Colonic mucosa (tissue), 4 donors: ENCODE measurements at regions not wholly inside any gene's neighbourhood (a gene's known extent, or its start where the extent isn't known, plus 50 kb on each side); places are given as distances from the start of the nearest gene placed in this dataset.
"Not testable (repeated sequence)": the region's sequence is repeated elsewhere in the genome, so short reads cannot be mapped to it uniquely, and the experiment has no call there.

ENCODE experiments used
- DNase-seq: peaks from one replicate; pipeline ENCODE4 v3.0.0-alpha.2; 2020
- H3K27ac ChIP-seq: fragments of 200-600 bp; one replicate; pipeline ENCODE4 v1.8.0; 2021
- H3K27me3 ChIP-seq: fragments of 200-600 bp; one replicate; pipeline ENCODE4 v1.8.0; 2021
- H3K36me3 ChIP-seq: fragments of 200-600 bp; one replicate; pipeline ENCODE4 v1.8.0; 2021
- H3K4me1 ChIP-seq: fragments of 200-600 bp; one replicate; pipeline ENCODE4 v1.8.0; 2021; ENCODE audit warnings: mild to moderate bottlenecking
- H3K4me3 ChIP-seq: fragments of 200-600 bp; one replicate; pipeline ENCODE4 v1.8.0; 2021
- H3K9ac ChIP-seq, 2 donors: one replicate each; pipeline ENCODE4 v1.7.0; 2013; ENCODE audit warnings: control low read depth in 2 of 2, low read depth in 2 of 2, low read length in 2 of 2
- H3K9me3 ChIP-seq: fragments of 200-600 bp; one replicate; pipeline ENCODE4 v1.8.0; 2021
- intact Hi-C: fragments of 100-400 bp; cut with DNase I; formaldehyde crosslinking; loops from one replicate; pipeline ENCODE4 v1.14.1; 2022
- TF ChIP-seq, protein P1 (sequence below): fragments of 200-600 bp; IDR thresholded peaks from one replicate; pipeline ENCODE4 v1.8.0; 2022; ENCODE audit warnings: antibody characterized with exemption, mild to moderate bottlenecking
- donor health status: healthy.
- donor health status: DM: no; HTN: no; CAD: no.
- donor health status: DM: no; HTN: no; CAD: no.

DNA sequence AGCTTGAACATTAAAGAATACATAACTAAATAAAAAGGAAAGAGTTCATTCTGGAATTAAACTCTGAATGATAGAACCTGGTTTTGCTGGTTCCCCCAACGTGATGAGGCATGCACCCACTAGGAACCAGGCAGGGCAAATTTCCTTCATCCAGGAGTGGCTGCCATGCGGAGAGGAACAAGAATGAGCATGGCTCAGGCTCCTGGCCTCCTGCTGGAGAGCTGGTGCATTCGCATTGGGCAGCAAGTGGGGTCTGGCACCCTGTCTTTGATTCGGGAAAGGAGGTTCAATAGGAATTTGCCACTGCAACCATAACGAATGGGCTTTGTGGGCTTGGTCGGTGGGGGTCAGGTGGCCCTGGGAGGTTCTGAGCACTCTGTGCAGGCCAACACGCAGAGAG is 169.8 kb upstream of the TENM4 start:
- Histone ChIP-seq H3K27ac (no peak overlapping the region), H3K27me3 (no peaks in the 10 kb centered on the region), H3K4me1 (no peaks in the 10 kb centered on the region), H3K4me3 (no peak overlapping the region), H3K9ac (no peak overlapping the region), H3K36me3 (no peaks in the 10 kb centered on the region), H3K9me3 (no peaks in the 10 kb centered on the region)
- TF ChIP-seq, protein P1, sequence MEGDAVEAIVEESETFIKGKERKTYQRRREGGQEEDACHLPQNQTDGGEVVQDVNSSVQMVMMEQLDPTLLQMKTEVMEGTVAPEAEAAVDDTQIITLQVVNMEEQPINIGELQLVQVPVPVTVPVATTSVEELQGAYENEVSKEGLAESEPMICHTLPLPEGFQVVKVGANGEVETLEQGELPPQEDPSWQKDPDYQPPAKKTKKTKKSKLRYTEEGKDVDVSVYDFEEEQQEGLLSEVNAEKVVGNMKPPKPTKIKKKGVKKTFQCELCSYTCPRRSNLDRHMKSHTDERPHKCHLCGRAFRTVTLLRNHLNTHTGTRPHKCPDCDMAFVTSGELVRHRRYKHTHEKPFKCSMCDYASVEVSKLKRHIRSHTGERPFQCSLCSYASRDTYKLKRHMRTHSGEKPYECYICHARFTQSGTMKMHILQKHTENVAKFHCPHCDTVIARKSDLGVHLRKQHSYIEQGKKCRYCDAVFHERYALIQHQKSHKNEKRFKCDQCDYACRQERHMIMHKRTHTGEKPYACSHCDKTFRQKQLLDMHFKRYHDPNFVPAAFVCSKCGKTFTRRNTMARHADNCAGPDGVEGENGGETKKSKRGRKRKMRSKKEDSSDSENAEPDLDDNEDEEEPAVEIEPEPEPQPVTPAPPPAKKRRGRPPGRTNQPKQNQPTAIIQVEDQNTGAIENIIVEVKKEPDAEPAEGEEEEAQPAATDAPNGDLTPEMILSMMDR, result no peak
- DNase-seq, result no peak
- intact Hi-C loops, result no loop called here

DNA sequence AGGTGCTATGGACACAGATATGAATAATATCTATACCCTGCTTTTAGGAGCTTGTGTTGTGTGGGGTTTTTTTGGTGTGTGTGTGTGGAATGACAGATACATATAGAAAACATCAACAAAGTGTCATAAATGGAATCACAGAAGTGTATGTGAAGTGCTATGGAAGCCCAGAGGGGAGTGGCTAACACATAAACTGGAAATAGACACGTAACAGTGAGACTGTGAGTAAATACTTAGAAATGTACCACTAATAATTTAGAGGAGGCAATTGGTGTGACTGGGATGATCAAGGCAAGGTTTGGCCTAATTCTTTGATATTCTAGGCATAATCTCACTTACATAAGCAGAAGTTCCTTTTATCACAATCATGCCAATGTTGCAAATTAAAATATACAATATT is 169.3 kb upstream of the TENM4 start:
- Histone ChIP-seq H3K9ac (no peak overlapping the region), H3K27ac (no peak overlapping the region), H3K27me3 (no peaks in the 10 kb centered on the region), H3K9me3 (no peaks in the 10 kb centered on the region), H3K4me1 (no peaks in the 10 kb centered on the region), H3K36me3 (no peaks in the 10 kb centered on the region), H3K4me3 (no peak overlapping the region)
- DNase-seq, result no peak
- intact Hi-C loops, result no loop called here
- TF ChIP-seq, protein P1, result no peak

DNA sequence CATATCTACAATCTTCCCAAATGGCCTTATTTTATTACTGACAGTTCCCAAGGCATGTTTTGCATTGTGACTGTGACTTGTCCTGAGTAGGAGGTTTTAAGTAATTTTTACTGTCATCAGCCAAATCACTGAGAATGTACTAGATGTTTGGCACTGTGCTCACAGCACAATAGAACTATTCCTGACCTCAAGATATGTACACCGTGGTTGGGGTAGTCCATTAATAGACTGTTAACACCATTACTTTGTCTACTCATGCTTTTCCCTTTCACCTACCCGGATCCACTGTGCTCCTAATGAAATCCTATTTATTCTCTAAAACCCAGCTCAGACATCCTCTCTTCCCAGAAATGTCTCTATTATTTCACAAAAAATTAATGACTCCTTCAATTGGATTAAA is 168.7 kb upstream of the TENM4 start:
- H3K27ac ChIP-seq, result no peak overlapping the region
- no peak for DNase-seq
- TF ChIP-seq, protein P1, result no peak
- no peaks in the 10 kb centered on the region for H3K9me3 ChIP-seq
- no peaks in the 10 kb centered on the region for H3K27me3 ChIP-seq
- no peak overlapping the region for H3K9ac ChIP-seq
- no peaks in the 10 kb centered on the region for H3K36me3 ChIP-seq
- H3K4me1 ChIP-seq, result no peaks in the 10 kb centered on the region
- no peak overlapping the region for H3K4me3 ChIP-seq
- intact Hi-C loops, result no loop called here

DNA sequence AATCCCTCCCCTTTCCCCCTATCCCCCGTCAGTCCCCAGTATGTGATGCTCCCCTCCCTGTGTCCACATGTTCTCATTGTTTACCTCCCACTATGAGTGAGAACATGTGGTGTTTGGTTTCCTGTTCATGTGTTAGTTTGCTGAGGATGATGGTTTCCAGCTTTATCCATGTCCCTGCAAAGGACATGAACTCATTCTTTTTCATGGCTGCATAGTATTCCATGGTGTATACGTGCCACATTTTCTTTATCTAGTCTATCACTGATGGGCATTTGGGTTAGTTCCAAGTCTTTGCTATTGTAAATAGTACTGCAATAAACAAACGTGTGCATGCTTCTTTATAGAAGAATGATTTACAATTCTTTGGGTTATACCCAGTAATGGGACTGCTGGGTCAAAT is 165.6 kb upstream of the TENM4 start:
- intact Hi-C loops, H3K4me3 ChIP-seq, H3K27me3 ChIP-seq, H3K27ac ChIP-seq, H3K4me1 ChIP-seq, DNase-seq, H3K9me3 ChIP-seq, H3K9ac ChIP-seq, H3K36me3 ChIP-seq: not testable (repeated sequence)

DNA sequence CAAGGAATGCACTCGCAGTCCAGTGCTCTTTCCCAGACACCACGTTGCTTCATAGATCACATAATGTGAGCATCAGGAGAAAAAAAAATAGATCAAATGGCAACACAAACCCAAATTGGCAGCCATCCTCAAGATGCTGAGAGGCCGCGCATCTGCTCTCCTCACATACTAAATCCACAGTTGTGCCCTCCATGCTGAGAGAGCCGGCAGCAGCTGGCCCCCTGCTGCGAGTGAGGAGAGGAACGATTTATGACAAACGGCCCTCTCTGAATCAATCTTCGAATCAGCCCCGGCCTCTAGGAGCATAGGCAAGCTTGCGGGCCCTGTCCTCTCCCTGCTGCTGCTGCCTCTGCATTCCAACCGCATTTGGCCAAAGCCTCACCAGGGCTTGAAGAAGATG is 159.9 kb upstream of the TENM4 start:
- Histone ChIP-seq H3K27ac (no peak overlapping the region), H3K4me3 (no peak overlapping the region), H3K27me3 (no peaks in the 10 kb centered on the region), H3K4me1 (no peaks in the 10 kb centered on the region), H3K9ac (no peak overlapping the region), H3K9me3 (no peaks in the 10 kb centered on the region), H3K36me3 (no peaks in the 10 kb centered on the region)
- intact Hi-C loops, result no loop called here
- TF ChIP-seq, protein P1, result no peak
- no peak for DNase-seq

DNA sequence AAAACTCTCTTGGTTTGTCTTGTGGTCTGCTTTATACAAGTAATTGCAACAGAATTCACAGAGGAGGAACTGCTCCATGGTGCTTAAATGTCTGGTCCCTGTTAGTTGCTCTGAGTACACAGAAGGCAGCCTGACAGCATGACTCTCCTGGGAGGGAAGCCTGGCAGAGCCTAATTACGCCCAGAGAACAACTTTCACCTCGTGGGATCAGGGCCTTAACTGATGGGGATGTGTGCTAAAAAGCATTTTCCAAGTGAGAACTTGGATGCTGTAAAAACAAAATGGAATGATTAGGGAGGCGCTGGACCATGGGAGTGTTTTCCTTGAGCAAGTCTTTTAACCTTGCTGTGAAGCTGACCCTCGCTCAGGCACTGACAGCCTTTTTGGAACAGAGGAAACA is 154.0 kb upstream of the TENM4 start:
- Histone ChIP-seq H3K36me3 (no peaks in the 10 kb centered on the region), H3K27me3 (no peaks in the 10 kb centered on the region), H3K9me3 (no peaks in the 10 kb centered on the region), H3K27ac (no peak overlapping the region), H3K4me3 (no peak overlapping the region), H3K9ac (no peak overlapping the region), H3K4me1 (no peaks in the 10 kb centered on the region)
- DNase-seq, result no peak
- intact Hi-C loops, result no loop called here
- TF ChIP-seq, protein P1, result no peak
